Heart left ventricle (tissue), 16 donors: ENCODE measurements at regions not wholly inside any gene's neighbourhood (a gene's known extent, or its start where the extent isn't known, plus 50 kb on each side); places are given as distances from the start of the nearest gene placed in this dataset.
A peak's percentile ranks its signal among the peaks of the same experiment; 100 is the strongest.
"Not testable (repeated sequence)": the region's sequence is repeated elsewhere in the genome, so short reads cannot be mapped to it uniquely, and the experiment has no call there.

ENCODE experiments used
- ATAC-seq, 4 donors: fragments of 200-7000 bp; cut with Tn5 transposase; one replicate each; pipeline ENCODE4 v1.9.1; 2020 to 2022; ENCODE audit warnings: moderate library complexity in 4 of 4, mild to moderate bottlenecking in 3 of 4, moderate number of reproducible peaks in 1 of 4
- DNase-seq, 5 donors: peaks; one replicate each; pipeline ENCODE4 v3.0.0-alpha.2; 2020
- H3K27ac ChIP-seq, 12 donors: fragments of 200-600 bp; sonication (generic) in 4 of 12; one replicate each; pipeline versions ENCODE4 v1.5.0 to v1.8.0; 2016 to 2022; ENCODE audit warnings: mild to moderate bottlenecking in 2 of 12
- H3K27me3 ChIP-seq, 9 donors: fragments of 200-600 bp; sonication (generic) in 2 of 9; one replicate each; pipeline versions ENCODE4 v1.5.1 to v1.8.0; 2016 to 2022; ENCODE audit warnings: mild to moderate bottlenecking in 3 of 9
- H3K36me3 ChIP-seq, 9 donors: fragments of 200-600 bp; sonication (generic) in 2 of 9; one replicate each; pipeline versions ENCODE4 v1.5.0 to v1.8.0; 2018 to 2022; ENCODE audit warnings: mild to moderate bottlenecking in 2 of 9
- H3K4me1 ChIP-seq, 12 donors: fragments of 200-600 bp; sonication (generic) in 4 of 12; one replicate each; pipeline versions ENCODE4 v1.5.0 to v1.8.0; 2016 to 2022; ENCODE audit warnings: mild to moderate bottlenecking in 3 of 12
- H3K4me3 ChIP-seq, 12 donors: fragments of 200-600 bp; sonication (generic) in 4 of 12; one replicate each; pipeline versions ENCODE4 v1.5.0 to v1.8.0; 2017 to 2022; ENCODE audit warnings: mild to moderate bottlenecking in 9 of 12, moderate library complexity in 4 of 12
- H3K9me3 ChIP-seq, 12 donors: fragments of 200-600 bp; sonication (generic) in 4 of 12; one replicate each; pipeline versions ENCODE4 v1.5.0 to v1.8.0; 2016 to 2022; ENCODE audit warnings: mild to moderate bottlenecking in 1 of 12
- POLR2A ChIP-seq, 2 donors: fragments of 450-650 bp; IDR thresholded peaks; one replicate each; pipeline ENCODE4 v1.6.1; 2017; ENCODE audit warnings: antibody characterized with exemption in 2 of 2, mild to moderate bottlenecking in 2 of 2, moderate library complexity in 2 of 2
- WGBS, 4 donors: extraction: QIAGEN DNeasy Blood & Tissue Kit in 2 of 4; methylation state at CpG; one replicate each; pipeline versions ENCODE4 v1.1.5 to v1.1.7; 2013 to 2018; 5-methylcytosine and 5-hydroxymethylcytosine counted together
- intact Hi-C, 10 donors: fragments of 100-400 bp; cut with DNase I; formaldehyde crosslinking; loops; one replicate each; pipeline versions ENCODE4 v1.11.1 to v1.14.2; 2022
- TF ChIP-seq, protein P1 (sequence below), 12 donors: fragments of 200-600 bp; sonication (generic) in 4 of 12; IDR thresholded peaks; one replicate each; pipeline versions ENCODE4 v1.5.0 to v1.8.0; 2018 to 2022; ENCODE audit warnings: antibody characterized with exemption in 12 of 12, mild to moderate bottlenecking in 5 of 12
- donor health status: ischemic (EF 13 %, LVEDD 7.1; RV severe dilation, severe dysfunction).
- donor health status: healthy with polysubstance abuse.
- donor health status: DM: no; HTN: yes; CAD: no.
- donor health status: DM: no; HTN: no; CAD: no.
- donor health status: ischemic (EF 25% LVEDD 6.9; RV normal size, moderate dysfunction).
- donor health status: ischemic (EF 25% LVEDD 5.7; RV mildly dilated, moderate dysfunction).
- donor health status: healthy.
- donor health status: DM: yes; HTN: yes; CAD: no.
- donor health status: ischemic (EF 35%, LVEDD 5.7; RV mildly dilated, moderate dysfunction).
- donor health status: nonischemic (EF 11% LVEDD 7.7; RV severe dilation, severe dysfunction).
- donor health status: DM: yes; HTN: yes; CAD: no.
- donor health status: PGD.
- donor health status: ischemic (EF 29% LVEDD 5.4; RV normal size, mild dysfunction).
- donor health status: nonischemic (EF 23%, LVEDD 6.1; RV moderate dilation, normal function).

DNA sequence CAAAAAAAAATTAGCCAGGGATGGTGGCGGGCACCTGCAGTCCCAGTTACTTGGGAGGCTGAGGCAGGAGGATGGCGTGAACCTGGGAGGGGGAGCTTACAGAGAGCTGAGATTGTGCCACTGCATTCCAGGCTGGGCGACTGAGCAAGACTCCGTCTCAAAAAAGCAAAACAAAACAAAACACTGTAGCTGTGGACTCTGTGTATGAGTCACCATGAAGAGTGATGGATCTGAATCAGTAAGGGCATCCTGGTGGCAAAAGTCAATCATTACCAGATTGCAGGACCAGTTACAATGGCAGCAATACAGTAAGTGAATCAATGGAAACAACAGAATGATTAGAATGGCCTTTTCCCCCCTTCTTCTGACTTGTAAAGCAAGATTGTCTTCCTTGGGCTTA lies 113.7 kb upstream of the CCDC180 start:
- H3K4me1 ChIP-seq, H3K27ac ChIP-seq, DNase-seq, H3K9me3 ChIP-seq, H3K27me3 ChIP-seq, ATAC-seq, H3K4me3 ChIP-seq, H3K36me3 ChIP-seq, intact Hi-C loops: not testable (repeated sequence)
- WGBS, 4 donors, result 88 to 94% (median 90%) methylated on average over 4 of the region's 4 CpGs

DNA sequence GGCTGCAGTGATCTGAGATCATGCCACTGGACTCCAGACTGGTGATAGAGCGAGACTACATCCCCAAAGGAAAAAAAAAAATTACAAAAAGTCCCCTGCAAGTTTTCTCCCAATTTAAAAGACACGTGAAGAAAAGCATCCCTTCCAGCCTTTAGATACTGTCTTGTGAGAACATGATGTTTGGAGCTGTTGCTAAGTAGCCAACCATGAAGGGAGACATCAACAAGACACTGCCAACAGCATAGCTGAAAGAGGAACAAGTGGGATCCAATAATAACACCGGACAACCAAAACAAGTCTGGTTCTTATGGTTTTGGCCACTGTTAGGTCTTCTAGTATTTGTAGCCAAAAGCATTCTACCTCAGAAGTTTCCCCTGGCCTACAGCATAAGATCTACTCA lies 118.9 kb upstream of the CCDC180 start:
- Histone ChIP-seq H3K27me3 (no peaks in the 10 kb centered on the region), H3K27ac (no peak overlapping the region), H3K9me3 (no peaks in the 10 kb centered on the region), H3K4me1 (no peaks in the 10 kb centered on the region), H3K4me3 (no peak overlapping the region), H3K36me3 (no peaks in the 10 kb centered on the region)
- TF ChIP-seq POLR2A (IDR thresholded peaks at IDR 0.05), result no peak
- TF ChIP-seq, protein P1, sequence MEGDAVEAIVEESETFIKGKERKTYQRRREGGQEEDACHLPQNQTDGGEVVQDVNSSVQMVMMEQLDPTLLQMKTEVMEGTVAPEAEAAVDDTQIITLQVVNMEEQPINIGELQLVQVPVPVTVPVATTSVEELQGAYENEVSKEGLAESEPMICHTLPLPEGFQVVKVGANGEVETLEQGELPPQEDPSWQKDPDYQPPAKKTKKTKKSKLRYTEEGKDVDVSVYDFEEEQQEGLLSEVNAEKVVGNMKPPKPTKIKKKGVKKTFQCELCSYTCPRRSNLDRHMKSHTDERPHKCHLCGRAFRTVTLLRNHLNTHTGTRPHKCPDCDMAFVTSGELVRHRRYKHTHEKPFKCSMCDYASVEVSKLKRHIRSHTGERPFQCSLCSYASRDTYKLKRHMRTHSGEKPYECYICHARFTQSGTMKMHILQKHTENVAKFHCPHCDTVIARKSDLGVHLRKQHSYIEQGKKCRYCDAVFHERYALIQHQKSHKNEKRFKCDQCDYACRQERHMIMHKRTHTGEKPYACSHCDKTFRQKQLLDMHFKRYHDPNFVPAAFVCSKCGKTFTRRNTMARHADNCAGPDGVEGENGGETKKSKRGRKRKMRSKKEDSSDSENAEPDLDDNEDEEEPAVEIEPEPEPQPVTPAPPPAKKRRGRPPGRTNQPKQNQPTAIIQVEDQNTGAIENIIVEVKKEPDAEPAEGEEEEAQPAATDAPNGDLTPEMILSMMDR (IDR thresholded peaks at IDR 0.05), result no peak
- ATAC-seq, result peak in 2 of 4 donors; percentile 59 to 64
- 52 to 59% (median 53%) methylated on average over 3 of the region's 3 CpGs for WGBS, 4 donors
- no peak for DNase-seq
- intact Hi-C loops, result no loop called here

DNA sequence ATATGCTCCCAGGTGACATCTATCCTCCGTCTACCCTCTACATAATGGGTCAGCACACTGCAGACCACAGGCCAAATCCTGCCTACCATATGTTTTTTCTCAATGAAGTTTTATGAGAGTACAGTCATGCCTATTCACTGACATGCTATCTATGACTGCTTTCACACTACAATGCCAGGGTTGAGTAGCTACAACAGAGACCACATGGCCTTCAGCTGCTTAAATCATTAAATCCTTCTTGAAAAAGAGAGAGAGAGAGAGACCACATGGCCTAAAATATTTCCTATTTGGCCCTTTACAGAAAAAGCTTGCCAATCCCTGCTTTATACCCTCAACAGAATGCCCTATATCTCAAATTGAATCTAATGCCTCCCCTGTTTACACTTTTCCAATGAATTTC lies 119.8 kb upstream of the CCDC180 start:
- H3K36me3 ChIP-seq, ATAC-seq, H3K27ac ChIP-seq, H3K4me3 ChIP-seq, H3K27me3 ChIP-seq, DNase-seq, intact Hi-C loops, H3K4me1 ChIP-seq, H3K9me3 ChIP-seq: not testable (repeated sequence)
- 90 to 99% (median 95%) methylated on average over 1 of the region's 1 CpG for WGBS, 4 donors

DNA sequence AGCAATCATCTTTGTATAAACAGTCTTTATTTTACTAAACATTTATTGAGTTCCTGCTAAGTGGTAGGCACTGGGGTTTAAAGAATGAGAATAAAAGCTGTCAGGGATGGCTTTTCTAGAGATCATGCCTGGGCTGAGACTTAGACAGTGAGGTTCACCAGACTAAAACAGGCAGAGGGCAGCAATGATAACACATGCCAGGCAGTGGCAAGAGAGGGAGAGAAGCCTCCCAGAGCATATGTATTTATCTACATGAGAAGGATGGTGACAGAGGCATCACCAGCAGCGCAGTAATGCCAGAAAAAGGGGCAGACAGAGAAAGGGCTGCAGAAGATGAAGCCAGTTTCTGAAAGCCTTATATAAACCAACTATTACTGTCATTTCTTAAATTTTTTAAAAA lies 121.0 kb upstream of the CCDC180 start:
- TF ChIP-seq, protein P1 (IDR thresholded peaks at IDR 0.05), result no peak
- no peak for TF ChIP-seq POLR2A (IDR thresholded peaks at IDR 0.05)
- no peaks in the 10 kb centered on the region for H3K9me3 ChIP-seq
- intact Hi-C loops, result no loop called here
- no peaks in the 10 kb centered on the region for H3K4me1 ChIP-seq
- DNase-seq (no peak), ATAC-seq (peak in 1 of 4 donors; percentile 61)
- H3K4me3 ChIP-seq, result no peak overlapping the region
- H3K36me3 ChIP-seq, result no peaks in the 10 kb centered on the region
- no peak overlapping the region for H3K27ac ChIP-seq
- H3K27me3 ChIP-seq, result peaks cover 0 to 4% (median 0%) of the 10 kb centered on the region in 9 donors
- 74 to 86% (median 80%) methylated on average over 1 of the region's 1 CpG for WGBS, 4 donors

DNA sequence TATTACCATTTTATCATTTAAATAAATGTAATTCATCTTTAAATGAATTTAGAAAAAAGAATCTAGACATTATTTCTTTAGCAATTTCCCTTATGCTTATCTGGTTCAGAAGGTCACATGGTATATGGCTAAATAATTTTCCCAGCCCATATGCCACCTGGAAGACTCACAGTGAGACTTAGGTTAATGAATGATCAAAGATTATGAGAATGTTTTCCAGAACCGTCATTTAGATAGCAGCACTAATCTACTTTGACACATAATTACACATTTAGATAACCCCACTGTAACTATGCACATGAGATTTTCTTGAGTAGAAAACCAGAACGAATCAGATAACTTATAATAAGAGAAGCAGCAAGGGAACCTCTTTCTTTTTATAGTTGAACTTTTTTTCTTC lies 124.9 kb upstream of the CCDC180 start:
- H3K27me3 ChIP-seq, H3K4me3 ChIP-seq, H3K9me3 ChIP-seq, intact Hi-C loops, DNase-seq, H3K36me3 ChIP-seq, ATAC-seq, H3K27ac ChIP-seq, H3K4me1 ChIP-seq: not testable (repeated sequence)
- 30 to 43% (median 37%) methylated on average over 2 of the region's 2 CpGs for WGBS, 4 donors

DNA sequence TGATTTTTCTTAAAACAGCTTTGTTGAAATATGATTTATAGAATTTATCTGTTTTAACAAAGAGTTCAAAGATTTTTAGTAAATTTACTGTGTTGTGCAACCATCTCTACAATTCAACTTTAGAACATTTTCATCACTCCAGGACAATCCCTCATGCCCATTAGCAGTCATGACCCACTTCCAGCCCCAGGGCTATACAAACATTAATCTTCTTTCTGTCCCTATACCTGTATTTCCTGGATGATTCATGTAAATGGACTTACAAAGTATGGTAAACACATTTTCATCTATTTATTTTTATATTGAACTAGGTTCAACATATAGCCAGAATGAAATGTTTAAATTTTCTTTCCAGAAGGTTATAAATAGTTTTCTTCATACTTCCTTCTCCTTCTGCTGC lies 127.8 kb upstream of the CCDC180 start:
- Histone ChIP-seq H3K27me3 (peaks cover 0 to 4% (median 0%) of the 10 kb centered on the region in 9 donors), H3K4me1 (peaks cover 0 to 7% (median 0%) of the 10 kb centered on the region in 12 donors), H3K27ac (no peak overlapping the region), H3K9me3 (no peaks in the 10 kb centered on the region), H3K4me3 (no peak overlapping the region), H3K36me3 (no peaks in the 10 kb centered on the region)
- no peak for TF ChIP-seq POLR2A (IDR thresholded peaks at IDR 0.05)
- TF ChIP-seq, protein P1 (IDR thresholded peaks at IDR 0.05), result no peak
- ATAC-seq, result no peak
- DNase-seq, result no peak
- intact Hi-C loops, result no loop called here
